Breast epithelium (tissue), 3 donors: ENCODE measurements at regions not wholly inside any gene's neighbourhood (a gene's known extent, or its start where the extent isn't known, plus 50 kb on each side); places are given as distances from the start of the nearest gene placed in this dataset.

Experiments used
- CTCF ChIP-seq, 3 donors: fragments of 450-650 bp; IDR thresholded peaks; one replicate each; pipeline ENCODE4 v1.5.1; 2016 to 2017; ENCODE audit warnings: antibody characterized with exemption in 3 of 3, mild to moderate bottlenecking in 3 of 3, moderate library complexity in 3 of 3
- POLR2A ChIP-seq: fragments of 450-650 bp; IDR thresholded peaks from one replicate; pipeline ENCODE4 v1.6.1; 2016; ENCODE audit warnings: antibody characterized with exemption, mild to moderate bottlenecking, moderate library complexity
- POLR2AphosphoS5 ChIP-seq, 3 donors: sonication (generic); formaldehyde crosslinking; IDR thresholded peaks; one replicate each; pipeline ENCODE4 v1.6.1; 2017; ENCODE audit warnings: antibody characterized with exemption in 3 of 3

GRCh38 chr9:20139763-20140290 lies 351.0 kb upstream of the SLC24A2 start:
- TF ChIP-seq CTCF (IDR thresholded peaks at IDR 0.05): no peak
- TF ChIP-seq POLR2AphosphoS5 (IDR thresholded peaks at IDR 0.05): no peak
- no peak for TF ChIP-seq POLR2A
